Limb (tissue), 2 donors: ENCODE measurements at regions not wholly inside any gene's neighbourhood (a gene's known extent, or its start where the extent isn't known, plus 50 kb on each side); places are given as distances from the start of the nearest gene placed in this dataset.
A peak's percentile ranks its signal among the peaks of the same experiment; 100 is the strongest.
"Not testable (repeated sequence)": the region's sequence is repeated elsewhere in the genome, so short reads cannot be mapped to it uniquely, and the experiment has no call there.

Source experiments
- DNase-seq, 2 donors: peaks; one replicate each; pipeline ENCODE4 v3.0.0-alpha.2; 2016; ENCODE audit errors: extremely low spot score in 2 of 2

DNA sequence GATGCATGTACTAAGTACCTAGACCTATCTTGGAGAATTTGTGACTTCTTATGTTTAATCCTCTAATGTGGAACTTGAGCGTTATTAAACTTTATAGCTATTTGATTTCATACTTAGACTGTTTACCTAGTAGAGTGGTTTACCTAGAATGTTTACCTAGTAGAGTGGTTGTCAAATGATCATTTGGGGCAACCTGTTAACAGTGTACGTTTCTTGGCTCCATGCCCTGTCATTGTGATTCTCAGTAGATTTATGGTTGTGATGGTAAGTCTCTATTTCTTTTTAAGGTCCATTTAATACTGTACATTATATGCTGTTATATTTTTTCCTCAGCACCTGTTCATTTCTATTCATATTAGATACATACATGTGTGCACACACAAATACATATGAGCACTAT lies 233.0 kb upstream of the MAD2L1 start:
- no peak for DNase-seq

DNA sequence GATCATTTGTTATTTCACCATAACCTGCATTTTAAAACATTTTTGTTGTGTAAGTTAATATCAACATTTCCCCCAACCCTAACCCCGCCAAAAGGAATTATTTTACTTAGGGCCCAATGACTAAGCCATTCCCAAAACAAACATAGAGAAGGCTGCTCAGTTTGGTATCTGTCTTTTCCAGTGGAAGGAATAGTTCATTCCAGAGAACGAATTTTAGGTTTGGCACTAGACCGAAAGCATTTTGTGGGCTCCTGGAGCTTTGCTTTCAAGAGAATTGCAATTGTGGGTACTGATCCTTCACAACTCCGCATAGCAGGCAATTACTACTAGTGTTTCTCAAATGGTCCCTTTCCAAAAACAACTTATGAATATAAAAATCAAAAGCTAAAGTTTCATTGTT lies 226.7 kb upstream of the MAD2L1 start:
- peak in 1 of 2 donors; percentile 64 for DNase-seq

DNA sequence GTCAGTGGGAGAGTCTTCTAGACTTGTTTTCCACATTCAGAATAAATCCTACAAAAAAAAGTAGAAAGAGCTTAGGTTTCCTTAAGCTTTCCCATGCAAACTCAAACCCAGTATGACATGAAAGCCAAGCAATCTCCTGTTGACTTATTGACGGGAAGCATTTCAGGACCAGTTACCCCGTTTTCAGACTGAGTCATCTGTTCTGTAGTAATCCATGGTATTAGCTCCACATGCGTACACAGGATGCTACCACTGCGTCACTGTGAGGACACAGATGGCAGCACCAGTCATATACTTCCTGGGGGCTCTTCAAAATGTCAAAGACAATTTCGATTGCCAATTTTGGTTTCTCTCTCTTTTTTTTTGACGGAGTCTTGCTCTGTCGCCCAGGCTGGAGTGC lies 224.9 kb upstream of the MAD2L1 start:
- DNase-seq: no peak

DNA sequence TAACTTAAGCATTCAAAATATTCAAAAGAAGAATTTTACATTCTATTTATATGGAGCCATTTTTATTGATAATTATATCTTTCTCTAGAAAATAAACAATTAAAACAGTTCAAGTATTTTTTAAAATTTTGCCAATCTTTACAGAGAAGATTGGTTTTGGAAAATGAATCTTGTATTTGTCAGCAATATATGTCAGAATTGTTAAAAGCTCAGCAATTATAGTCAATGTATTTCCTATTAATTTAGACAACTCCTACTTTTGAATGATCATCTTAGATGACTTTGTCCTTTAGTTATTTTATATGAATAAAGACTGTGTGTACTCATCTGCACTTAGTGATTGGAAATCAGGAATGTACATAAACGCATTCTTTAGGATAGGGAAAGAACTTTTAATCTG lies 223.9 kb upstream of the MAD2L1 start:
- DNase-seq: no peak

DNA sequence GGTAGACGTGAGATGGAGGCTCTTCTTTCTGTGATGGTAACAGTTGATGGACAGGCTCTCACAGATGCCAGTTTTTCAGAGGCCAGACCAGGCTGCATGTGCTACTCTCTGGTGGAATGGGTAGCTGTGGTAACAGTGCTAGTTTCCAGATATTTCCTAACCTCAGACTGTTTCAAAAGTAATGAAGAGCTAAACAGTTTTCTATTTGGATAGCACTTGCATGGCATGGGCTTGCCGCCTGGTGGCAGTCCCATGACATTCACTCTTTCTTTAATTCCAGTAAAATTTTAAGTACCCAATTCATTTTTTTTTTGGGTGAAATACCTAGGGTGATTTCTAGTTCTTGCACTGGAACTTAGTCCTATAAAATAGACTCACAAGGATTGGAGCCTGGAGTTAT lies 220.2 kb upstream of the MAD2L1 start:
- no peak for DNase-seq

DNA sequence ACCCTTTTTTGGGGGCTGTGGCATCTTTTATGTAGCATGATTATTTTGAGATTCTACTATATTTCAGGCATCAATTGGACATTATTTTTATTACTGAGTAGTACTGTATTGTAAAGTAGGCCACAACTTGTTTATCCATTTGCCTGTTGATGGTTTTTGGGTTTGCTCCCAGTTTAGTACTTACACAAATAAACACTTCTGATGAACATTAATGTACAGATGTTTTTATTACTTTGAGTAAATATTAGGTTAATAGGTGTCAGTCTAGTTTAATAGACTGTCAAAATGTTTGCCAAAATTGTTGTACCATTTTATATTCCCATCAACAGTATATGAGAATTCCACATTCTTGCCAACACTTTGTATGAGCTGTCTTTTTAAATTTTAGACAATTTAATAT lies 214.9 kb upstream of the MAD2L1 start:
- no peak for DNase-seq

DNA sequence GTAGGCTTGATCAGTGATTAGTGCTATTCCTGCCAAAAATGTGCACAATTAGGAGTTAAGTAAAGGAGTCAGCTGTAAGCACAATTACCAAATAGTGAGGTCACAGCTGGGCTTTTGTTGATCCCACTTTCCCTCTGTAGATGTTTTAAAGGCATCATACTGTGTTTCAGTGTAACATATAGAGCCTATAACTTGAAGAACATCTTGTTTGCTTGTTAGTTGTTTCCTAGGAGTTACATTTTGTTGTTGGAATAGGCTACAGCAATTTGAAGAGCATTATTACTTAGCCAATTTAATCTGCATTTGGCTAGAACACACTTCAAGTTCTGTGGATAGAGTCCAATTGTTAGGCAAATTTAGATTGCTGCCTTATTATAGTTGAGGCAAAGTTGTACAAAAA lies 210.7 kb upstream of the MAD2L1 start:
- no peak for DNase-seq

DNA sequence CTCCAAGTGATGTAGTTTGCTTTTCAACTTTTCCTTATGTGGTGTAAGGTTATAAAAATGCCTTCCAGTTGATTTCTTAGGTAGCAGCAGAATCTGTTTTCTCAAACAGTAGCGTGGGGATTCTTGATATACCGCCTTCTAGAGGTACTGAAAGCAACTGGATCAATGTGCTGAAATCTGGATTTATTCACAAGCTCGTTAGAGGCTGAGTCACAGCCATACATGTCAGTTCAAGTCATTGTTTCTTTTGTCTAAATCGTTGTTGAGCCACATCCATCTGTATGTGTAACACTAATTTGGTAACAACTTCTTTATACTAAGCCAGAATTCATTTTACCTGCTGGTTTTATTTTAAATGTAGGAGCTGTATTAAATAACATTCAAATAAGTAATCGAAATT lies 200.0 kb upstream of the MAD2L1 start:
- DNase-seq: no peak

DNA sequence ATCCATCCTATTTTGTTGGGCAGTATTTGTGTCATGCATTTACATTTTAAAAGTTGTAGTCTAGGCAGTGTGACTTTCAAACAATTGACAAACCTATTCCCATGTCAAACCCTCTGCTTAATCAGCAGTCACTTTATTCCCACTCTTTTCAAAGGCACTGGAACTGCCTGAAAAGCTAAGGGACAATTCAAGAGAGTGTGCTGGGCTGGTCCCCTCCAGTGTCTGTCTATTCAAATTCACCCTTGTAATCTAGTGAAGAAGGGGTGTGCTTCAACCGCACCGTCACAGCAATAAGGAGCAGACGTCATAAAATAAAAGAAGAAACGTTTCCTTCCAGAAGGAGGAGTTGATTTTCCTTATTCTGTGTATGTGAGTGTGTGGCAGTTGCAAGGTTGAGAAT lies 197.0 kb upstream of the MAD2L1 start:
- no peak for DNase-seq

DNA sequence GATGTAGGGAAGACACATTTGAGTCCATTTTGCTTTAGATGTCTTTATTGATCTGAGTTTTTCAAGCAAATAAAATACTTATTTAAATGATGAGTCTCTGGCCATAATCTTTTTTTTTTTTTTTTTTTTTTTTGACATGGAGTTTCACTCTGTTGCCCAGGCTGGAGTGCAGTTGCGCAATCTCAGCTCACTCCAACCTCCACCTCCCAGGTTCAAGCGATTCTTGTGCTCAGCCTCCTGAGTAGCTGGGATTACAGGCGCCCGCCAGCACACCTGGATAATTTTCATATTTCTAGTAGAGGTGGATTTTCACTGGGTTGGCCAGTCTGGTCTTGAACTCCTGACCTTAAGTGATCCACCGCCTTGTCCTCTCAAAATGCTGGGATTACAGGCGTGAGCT lies 194.5 kb upstream of the MAD2L1 start:
- DNase-seq: no peak

DNA sequence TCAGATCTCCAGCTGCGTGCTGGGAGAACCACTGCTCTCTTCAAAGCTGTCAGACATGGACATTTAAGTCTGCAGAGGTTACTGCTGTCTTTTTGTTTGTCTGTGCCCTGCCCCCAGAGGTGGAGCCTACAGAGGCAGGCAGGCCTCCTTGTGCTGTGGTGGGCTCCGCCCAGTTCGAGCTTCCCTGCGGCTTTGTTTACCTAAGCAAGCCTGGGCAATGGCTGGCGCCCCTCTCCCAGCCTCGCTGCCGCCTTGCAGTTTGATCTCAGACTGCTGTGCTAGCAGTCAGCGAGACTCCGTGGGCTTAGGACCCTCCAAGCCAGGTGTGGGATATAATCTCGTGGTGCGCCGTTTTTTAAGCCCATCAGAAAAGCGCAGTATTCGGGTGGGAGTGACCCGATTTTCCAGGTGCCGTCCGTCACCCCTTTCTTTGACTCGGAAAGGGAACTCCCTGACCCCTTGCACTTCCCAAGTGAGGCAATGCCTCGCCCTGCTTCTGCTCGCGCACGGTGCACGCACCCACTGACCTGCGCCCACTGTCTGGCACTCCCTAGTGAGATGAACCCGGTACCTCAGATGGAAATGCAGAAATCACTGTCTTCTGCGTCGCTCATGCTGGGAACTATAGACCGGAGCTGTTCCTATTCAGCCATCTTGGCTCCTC lies 189.6 kb upstream of the MAD2L1 start:
- DNase-seq: not testable (repeated sequence)

DNA sequence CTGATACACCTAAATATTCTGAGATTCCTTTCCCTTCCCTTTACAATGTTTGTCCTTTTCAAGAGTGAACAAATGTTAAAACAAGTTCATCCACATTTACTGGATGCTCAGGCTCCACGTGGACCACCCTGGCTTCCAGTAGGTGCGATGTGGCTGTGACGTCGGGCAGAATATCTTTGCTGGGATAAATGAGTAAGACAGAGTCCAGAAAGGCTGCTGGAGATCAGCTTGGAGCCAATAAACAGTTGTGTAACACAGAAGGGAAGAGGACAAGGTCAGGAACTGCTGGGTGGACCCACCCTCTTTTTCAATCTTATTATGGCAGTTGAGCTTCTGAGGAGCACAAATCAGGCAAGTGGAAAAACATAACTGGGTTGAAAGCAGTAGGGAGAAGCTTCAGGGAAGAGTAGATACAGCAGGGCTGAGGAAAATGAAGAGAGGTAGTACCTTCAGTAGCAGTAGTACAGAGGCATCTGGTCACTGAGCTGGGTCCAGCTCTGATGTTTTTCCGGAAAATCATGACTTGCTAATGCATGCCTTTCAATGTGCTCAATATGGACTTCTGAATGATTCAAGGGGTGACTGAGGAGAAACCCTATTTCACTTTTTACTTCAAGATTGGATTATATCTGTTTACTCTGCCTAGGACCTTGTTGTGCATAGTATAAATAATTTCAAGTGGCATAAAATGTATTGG lies 171.8 kb upstream of the MAD2L1 start:
- no peak for DNase-seq

DNA sequence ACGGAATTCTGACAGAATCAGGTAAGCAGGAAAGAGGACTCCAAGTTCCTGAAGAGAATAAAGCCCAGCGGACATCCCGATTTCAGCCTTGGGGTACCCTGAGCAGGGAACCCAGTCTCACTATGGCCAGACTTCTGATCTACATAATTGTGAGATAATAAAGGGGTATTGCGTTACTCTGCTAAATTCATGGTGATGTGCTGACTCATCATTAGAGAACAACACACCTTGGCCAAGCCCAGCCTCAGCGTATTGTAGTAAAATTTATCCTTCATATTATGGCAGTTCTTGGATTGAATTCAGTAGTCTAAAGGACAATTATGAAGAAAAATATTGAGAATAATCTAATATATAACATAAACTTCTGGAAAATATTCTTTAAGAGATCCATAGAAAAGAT lies 170.2 kb upstream of the MAD2L1 start:
- no peak for DNase-seq

DNA sequence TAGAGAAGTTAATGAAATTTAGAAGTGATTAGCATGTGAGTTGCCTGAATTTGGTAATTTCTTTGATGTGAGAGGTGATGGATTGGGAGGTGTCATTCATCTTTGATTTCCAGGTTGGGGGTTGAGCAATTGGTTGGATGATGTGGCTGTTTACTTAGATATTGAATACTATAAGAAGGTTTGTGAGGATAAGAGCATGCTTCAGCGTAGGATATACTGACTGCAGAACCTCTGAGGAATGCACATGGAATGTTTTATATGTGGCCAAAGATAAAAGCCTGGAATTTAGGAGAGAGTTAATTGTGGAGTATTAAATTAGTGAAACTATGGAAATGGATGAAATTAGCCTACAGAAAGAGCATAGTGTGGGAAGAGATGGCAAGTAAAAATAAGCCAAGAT lies 165.4 kb upstream of the MAD2L1 start:
- no peak for DNase-seq

DNA sequence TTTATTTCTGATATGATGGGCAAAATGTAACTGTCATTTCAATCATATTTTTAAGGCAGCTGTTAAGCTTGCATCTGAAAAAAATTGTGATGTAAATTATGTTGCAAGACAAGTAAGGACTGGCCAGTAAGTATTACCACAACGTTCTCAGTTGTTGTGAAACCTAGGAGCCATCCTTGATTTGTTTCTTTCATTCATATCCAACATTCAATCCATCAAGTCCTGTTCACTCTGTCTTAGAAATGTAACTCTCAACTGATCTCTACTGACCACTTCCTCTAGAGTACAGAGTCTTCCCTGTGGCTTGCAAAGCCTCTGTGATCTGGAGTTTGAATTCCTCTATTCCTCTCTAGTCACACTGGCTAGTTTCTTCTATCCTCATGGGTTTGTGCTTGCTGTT lies 161.4 kb upstream of the MAD2L1 start:
- no peak for DNase-seq

DNA sequence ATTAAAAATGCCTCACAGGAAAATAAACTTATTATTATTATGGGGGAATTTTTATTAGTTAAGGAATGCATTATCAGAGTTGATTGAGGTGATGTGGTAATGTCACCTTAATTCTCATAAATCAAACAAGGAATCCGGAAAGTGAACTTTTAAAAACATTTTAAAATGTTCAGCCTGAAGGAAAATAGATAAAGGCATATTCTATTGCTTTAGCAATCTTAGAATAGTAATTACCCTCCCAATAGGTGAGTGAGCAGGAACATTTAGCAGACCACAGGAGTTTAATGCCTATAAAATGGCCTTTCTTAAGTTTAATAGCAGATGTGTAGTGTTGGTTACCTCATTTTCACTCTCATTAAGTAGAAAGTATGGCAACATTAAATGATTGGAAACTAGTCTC lies 160.9 kb upstream of the MAD2L1 start:
- no peak for DNase-seq

DNA sequence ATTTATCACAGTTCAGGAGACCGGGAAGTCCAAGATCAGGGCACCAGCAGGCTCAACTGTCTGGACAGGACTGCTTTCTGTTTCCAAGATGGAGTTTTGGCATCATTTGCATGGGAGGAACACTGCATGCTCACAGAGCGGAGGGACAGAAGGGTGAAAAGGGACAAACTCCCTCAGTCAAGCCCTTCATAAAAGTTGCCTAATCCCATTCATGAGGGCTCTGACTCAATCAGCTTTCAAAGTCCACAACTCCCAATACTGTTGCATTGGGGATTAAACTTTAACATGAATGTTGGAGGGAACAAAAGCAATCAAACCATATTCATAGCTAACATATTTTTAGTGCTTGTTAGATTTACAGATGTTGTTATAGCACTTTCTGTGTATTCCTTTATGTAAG lies 158.9 kb upstream of the MAD2L1 start:
- no peak for DNase-seq

DNA sequence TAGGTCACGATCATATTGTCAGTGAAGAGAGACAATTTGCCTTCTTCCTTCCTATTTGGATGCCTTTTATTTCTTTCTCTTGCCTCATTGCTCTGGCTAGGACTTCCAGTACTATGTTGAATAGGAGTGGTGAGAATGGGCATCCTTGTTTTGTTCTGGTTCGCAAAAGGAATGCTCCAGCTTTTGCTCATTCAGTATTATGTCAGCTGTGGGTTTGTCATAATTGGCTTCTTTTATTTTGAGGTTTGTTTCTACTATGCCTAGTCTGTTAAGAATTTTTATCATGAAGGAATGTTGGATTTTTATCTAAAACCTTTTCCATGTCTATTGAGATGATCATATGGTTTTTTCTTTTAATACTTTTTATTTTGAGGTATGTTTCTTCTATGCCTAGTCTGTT lies 152.3 kb upstream of the MAD2L1 start:
- no peak for DNase-seq

DNA sequence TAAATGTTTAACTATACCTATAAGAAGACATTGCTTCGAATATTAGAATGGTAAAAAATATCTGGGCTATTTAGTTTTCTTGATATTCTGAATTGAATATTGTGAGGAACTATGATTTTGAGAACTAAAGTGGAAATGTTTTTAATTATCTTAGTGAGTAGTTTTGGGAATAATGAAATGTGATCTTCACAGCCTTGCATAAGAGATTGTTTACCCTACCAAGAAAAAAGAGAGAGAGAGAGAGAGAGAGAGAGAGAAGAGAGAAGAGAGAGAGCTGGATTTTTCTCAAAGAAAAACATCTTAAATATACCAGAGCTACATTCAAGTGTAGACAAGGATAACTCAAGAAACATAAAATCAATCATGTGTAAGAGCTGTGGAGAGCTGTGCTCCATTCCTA lies 148.7 kb upstream of the MAD2L1 start:
- DNase-seq: no peak

DNA sequence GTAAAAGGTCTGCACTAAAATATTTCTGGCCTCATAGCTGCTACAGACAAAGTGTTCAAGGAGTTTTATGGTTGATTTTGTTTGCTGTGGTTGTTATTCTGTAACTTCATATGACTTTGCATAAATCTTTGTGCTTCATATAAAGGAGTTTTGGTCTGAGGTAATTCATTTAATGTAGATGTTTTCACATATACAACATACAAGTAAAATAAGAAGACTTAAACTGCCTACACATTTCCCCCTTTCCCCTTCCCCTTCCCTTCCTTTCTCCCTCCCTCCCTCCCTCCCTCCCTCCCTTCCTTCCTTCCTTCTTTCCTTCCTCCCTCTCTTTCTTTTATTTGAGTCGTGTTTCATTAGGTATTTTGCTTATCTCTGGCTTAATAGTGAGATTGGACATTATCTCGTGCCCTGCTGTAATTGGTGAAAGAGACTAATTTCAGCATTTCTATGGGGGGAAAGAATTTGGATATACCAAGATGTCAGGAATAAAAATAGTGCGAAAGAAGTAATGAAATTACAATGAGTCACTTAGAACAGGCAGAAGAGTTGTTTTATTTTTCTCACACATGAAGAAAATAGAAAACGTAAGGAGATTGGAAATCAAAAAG lies 144.9 kb upstream of the MAD2L1 start:
- DNase-seq: no peak

DNA sequence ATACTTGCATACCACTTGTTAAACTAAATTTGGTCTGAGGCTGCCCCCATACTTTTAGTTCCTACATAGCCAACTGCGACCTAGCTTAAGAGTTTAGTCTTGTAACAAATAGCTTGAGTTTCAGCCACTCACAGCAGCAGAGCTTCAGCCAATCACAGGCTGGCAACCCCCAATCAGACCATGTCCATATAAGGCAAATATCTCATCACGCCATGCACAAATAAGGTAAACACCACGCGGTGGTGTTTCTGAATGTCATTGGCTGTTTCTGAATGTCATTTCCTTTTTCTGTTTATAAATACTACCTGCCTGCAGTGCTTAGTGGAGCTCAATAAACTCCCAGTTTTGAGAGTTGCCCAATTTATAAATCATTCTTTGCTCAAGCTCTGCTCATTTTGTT lies 143.1 kb upstream of the MAD2L1 start:
- DNase-seq: no peak

DNA sequence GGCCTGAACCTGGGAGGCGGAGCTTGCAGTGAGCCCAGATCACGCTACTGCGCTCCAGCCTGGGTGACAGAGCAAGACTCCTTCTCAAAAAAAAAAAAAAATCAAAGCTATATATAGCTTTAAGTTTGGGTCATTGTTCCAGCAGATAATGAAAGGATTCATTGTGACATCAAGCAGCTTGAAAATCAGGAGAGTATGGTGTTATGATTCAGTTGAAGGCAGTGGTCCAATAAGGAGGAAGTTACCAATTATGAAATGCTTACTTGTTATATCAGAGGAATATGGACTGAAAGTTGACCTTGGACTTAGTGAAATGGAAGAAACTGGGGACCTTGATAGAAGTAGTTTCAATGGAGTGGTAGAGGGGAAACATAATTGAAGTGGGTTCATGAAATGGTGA lies 140.4 kb upstream of the MAD2L1 start:
- DNase-seq: no peak

DNA sequence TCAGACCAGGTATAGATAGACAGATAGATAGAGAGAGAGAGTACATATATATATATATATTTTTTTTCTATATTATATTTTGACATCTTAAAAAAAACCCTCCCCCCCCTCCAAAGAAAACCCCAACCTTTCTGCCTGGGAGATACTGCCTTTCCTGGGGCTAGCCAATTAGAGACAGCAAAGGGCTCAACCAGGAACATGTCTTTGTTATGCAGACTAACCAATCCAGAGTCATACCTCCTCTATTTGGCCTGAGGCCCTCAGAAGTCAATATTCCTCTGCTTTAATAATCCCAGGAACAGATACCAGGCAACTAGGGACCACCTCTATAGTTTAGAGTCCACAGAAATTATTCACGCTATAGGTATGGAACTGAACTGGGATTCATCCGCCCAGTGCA lies 135.6 kb upstream of the MAD2L1 start:
- no peak for DNase-seq
